ENCODE measurements at regions not wholly inside any gene's neighbourhood (a gene's known extent, or its start where the extent isn't known, plus 50 kb on each side); places are given as distances from the start of the nearest gene placed in this dataset.

DNA sequence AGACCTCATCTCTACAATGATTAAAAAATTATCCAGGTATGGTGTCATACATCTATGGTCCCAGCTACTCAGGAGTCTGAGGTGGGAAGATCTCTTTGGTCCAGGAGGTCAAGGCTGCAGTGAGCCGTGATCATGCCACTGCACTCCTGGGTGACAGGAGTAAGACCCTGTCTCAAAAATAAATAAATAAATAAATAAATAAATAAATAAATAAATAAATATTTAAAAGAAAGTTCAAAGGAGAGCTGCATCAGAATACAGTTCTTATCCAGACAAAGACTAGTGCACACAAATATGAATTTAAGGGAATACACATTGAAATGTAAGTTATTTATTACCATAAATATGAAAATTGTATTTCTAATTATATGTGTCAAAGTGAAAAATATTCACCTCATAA lies 624.9 kb downstream of the SLITRK6 start:
- Mint-ChIP-seq H3K4me3 (ENCODE audit: unreplicated experiment) (no peak overlapping the region), H3K36me3 (ENCODE audit: low read depth, unreplicated experiment) (no peaks in the 10 kb centered on the region), H3K9me3 (ENCODE audit: unreplicated experiment) (peaks cover 2% of the 10 kb centered on the region), H3K27me3 (ENCODE audit: low read depth, unreplicated experiment) (no peaks in the 10 kb centered on the region), H3K27ac (ENCODE audit: unreplicated experiment) (no peak overlapping the region), H3K4me1 (ENCODE audit: low read depth, unreplicated experiment) (no peaks in the 10 kb centered on the region)
- Histone ChIP-seq H3K27me3 (ENCODE audit: insufficient read depth, low read length) (no peaks in the 10 kb centered on the region), H3K79me2 (ENCODE audit: insufficient read depth, low read length) (no peaks in the 10 kb centered on the region), H3K9ac (ENCODE audit: low read length) (no peak overlapping the region), H3K4me3 (ENCODE audit: insufficient read depth, low read depth, low read length) (no peak overlapping the region), H3K9me3 (ENCODE audit: insufficient read depth, low read depth, low read length) (no peaks in the 10 kb centered on the region), H3K4me2 (ENCODE audit: low read length) (no peak overlapping the region), H2AFZ (ENCODE audit: low read depth, low read length) (no peak overlapping the region), H4K20me1 (ENCODE audit: insufficient read depth, low read length) (no peaks in the 10 kb centered on the region), H3K4me1 (ENCODE audit: insufficient read depth, low read length) (no peaks in the 10 kb centered on the region), H3K27ac (ENCODE audit: low read depth, low read length) (no peak overlapping the region), H3K36me3 (ENCODE audit: insufficient read depth, low read length) (no peaks in the 10 kb centered on the region)
- DNase-seq (ENCODE audit: low read depth) = no peak
- no peak for TF ChIP-seq EZH2 (IDR thresholded peaks at IDR 0.05; ENCODE audit: insufficient read depth, low read length)
- TF ChIP-seq, protein P1, sequence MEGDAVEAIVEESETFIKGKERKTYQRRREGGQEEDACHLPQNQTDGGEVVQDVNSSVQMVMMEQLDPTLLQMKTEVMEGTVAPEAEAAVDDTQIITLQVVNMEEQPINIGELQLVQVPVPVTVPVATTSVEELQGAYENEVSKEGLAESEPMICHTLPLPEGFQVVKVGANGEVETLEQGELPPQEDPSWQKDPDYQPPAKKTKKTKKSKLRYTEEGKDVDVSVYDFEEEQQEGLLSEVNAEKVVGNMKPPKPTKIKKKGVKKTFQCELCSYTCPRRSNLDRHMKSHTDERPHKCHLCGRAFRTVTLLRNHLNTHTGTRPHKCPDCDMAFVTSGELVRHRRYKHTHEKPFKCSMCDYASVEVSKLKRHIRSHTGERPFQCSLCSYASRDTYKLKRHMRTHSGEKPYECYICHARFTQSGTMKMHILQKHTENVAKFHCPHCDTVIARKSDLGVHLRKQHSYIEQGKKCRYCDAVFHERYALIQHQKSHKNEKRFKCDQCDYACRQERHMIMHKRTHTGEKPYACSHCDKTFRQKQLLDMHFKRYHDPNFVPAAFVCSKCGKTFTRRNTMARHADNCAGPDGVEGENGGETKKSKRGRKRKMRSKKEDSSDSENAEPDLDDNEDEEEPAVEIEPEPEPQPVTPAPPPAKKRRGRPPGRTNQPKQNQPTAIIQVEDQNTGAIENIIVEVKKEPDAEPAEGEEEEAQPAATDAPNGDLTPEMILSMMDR (IDR thresholded peaks at IDR 0.05; ENCODE audit: insufficient read depth, low read depth, low read length) = no peak
- no peak for FAIRE-seq

DNA sequence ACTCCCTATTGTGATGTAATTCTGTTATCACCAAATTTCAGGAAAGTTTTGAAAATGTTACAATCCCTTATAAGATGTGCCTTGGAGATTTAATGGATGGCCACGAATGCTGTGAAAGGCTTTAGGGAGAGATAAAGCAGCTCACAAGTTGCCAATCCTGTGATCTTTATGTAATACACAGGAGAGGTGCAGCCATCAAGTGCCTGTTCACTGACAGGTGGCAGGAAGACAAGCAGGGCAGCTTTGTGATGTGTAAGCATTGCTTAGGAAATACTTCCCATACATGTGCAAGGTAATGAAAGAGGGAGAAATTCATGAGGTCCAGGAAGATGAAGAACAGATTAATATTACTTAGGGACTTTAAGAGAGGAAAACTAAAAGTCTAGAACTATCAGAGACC lies 628.8 kb downstream of the SLITRK6 start:
- H3K27ac Mint-ChIP-seq (ENCODE audit: unreplicated experiment) = no peak overlapping the region
- no peaks in the 10 kb centered on the region for H4K20me1 ChIP-seq (ENCODE audit: insufficient read depth, low read length)
- H3K9ac ChIP-seq (ENCODE audit: low read length) = no peak overlapping the region
- no peak for DNase-seq (ENCODE audit: low read depth)
- H3K4me1 ChIP-seq (ENCODE audit: insufficient read depth, low read length) = no peaks in the 10 kb centered on the region
- H3K4me2 ChIP-seq (ENCODE audit: low read length) = no peak overlapping the region
- no peaks in the 10 kb centered on the region for H3K36me3 Mint-ChIP-seq (ENCODE audit: low read depth, unreplicated experiment)
- no peaks in the 10 kb centered on the region for H3K4me1 Mint-ChIP-seq (ENCODE audit: low read depth, unreplicated experiment)
- H3K36me3 ChIP-seq (ENCODE audit: insufficient read depth, low read length) = no peaks in the 10 kb centered on the region
- no peak overlapping the region for H3K4me3 ChIP-seq (ENCODE audit: insufficient read depth, low read depth, low read length)
- H3K9me3 Mint-ChIP-seq (ENCODE audit: unreplicated experiment) = no peaks in the 10 kb centered on the region
- no peak overlapping the region for H3K27ac ChIP-seq (ENCODE audit: low read depth, low read length)
- H3K27me3 ChIP-seq (ENCODE audit: insufficient read depth, low read length) = no peaks in the 10 kb centered on the region
- TF ChIP-seq, protein P1 (IDR thresholded peaks at IDR 0.05; ENCODE audit: insufficient read depth, low read depth, low read length) = no peak
- TF ChIP-seq EZH2 (IDR thresholded peaks at IDR 0.05; ENCODE audit: insufficient read depth, low read length) = no peak
- H3K9me3 ChIP-seq (ENCODE audit: insufficient read depth, low read depth, low read length) = no peaks in the 10 kb centered on the region
- no peak for FAIRE-seq
- no peaks in the 10 kb centered on the region for H3K79me2 ChIP-seq (ENCODE audit: insufficient read depth, low read length)
- H3K27me3 Mint-ChIP-seq (ENCODE audit: low read depth, unreplicated experiment) = no peaks in the 10 kb centered on the region
- no peak overlapping the region for H3K4me3 Mint-ChIP-seq (ENCODE audit: unreplicated experiment)
- no peak overlapping the region for H2AFZ ChIP-seq (ENCODE audit: low read depth, low read length)

DNA sequence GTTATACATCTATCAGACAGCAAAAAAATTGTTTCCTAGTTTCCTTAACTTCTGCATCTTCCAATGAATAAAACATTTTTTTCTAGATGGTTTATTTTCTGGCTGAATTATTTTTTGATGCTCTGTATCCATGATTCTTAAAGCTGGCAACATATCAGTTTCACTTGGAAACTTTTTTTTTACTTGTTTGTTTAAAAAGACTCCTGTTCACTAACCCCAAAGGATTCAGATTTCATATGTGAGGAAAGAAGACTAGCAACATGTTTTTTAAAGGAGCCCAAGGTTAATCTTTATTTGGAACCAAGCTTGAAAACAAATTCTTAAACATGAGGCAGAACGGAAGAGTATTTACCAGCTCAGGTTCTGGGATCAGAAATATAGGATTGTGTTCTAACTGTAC lies 632.3 kb downstream of the SLITRK6 start:
- no peaks in the 10 kb centered on the region for H3K79me2 ChIP-seq (ENCODE audit: insufficient read depth, low read length)
- H3K9me3 ChIP-seq (ENCODE audit: insufficient read depth, low read depth, low read length) = peaks cover 3% of the 10 kb centered on the region
- H3K27me3 Mint-ChIP-seq (ENCODE audit: low read depth, unreplicated experiment) = no peaks in the 10 kb centered on the region
- no peak overlapping the region for H3K9ac ChIP-seq (ENCODE audit: low read length)
- no peak overlapping the region for H2AFZ ChIP-seq (ENCODE audit: low read depth, low read length)
- H3K36me3 ChIP-seq (ENCODE audit: insufficient read depth, low read length) = no peaks in the 10 kb centered on the region
- no peaks in the 10 kb centered on the region for H3K4me1 ChIP-seq (ENCODE audit: insufficient read depth, low read length)
- no peak for FAIRE-seq
- no peak for DNase-seq (ENCODE audit: low read depth)
- H3K9me3 Mint-ChIP-seq (ENCODE audit: unreplicated experiment) = peaks cover 3% of the 10 kb centered on the region
- no peaks in the 10 kb centered on the region for H4K20me1 ChIP-seq (ENCODE audit: insufficient read depth, low read length)
- H3K4me3 Mint-ChIP-seq (ENCODE audit: unreplicated experiment) = no peak overlapping the region
- H3K4me3 ChIP-seq (ENCODE audit: insufficient read depth, low read depth, low read length) = no peak overlapping the region
- H3K4me2 ChIP-seq (ENCODE audit: low read length) = no peak overlapping the region
- H3K27me3 ChIP-seq (ENCODE audit: insufficient read depth, low read length) = no peaks in the 10 kb centered on the region
- no peaks in the 10 kb centered on the region for H3K4me1 Mint-ChIP-seq (ENCODE audit: low read depth, unreplicated experiment)
- no peak overlapping the region for H3K27ac Mint-ChIP-seq (ENCODE audit: unreplicated experiment)
- H3K27ac ChIP-seq (ENCODE audit: low read depth, low read length) = no peak overlapping the region
- TF ChIP-seq, protein P1 (IDR thresholded peaks at IDR 0.05; ENCODE audit: insufficient read depth, low read depth, low read length) = no peak
- no peak for TF ChIP-seq EZH2 (IDR thresholded peaks at IDR 0.05; ENCODE audit: insufficient read depth, low read length)
- H3K36me3 Mint-ChIP-seq (ENCODE audit: low read depth, unreplicated experiment) = no peaks in the 10 kb centered on the region

Measured in astrocyte (in vitro differentiated cells and primary cell).